H9 (cell line): ENCODE measurements at regions not wholly inside any gene's neighbourhood (a gene's known extent, or its start where the extent isn't known, plus 50 kb on each side); places are given as distances from the start of the nearest gene placed in this dataset.

Experiments
- DNase-seq: peaks from one replicate; pipeline ENCODE4 v3.0.0-alpha.2; 2017
- H2AFZ ChIP-seq: one replicate; pipeline ENCODE4 v1.6.1; 2013; ENCODE audit warnings: mild to moderate bottlenecking, low read length, control low read depth, moderate library complexity
- H2AK5ac ChIP-seq: 2 replicates; pipeline ENCODE4 v1.6.1; 2013; ENCODE audit warnings: low read length, control low read depth, mixed read lengths; ENCODE audit not compliant: insufficient read length
- H2BK120ac ChIP-seq: one replicate; pipeline ENCODE4 v1.6.1; 2013; ENCODE audit warnings: low read depth, mild to moderate bottlenecking, low read length, control low read depth, inconsistent platforms; ENCODE audit not compliant: poor library complexity, severe bottlenecking
- H2BK12ac ChIP-seq: 2 replicates; pipeline ENCODE4 v1.6.1; 2013; ENCODE audit warnings: low read length, control low read depth, mixed read lengths, low read depth; ENCODE audit not compliant: insufficient read length
- H2BK15ac ChIP-seq: 2 replicates; pipeline ENCODE4 v1.6.1; 2013; ENCODE audit warnings: low read depth, low read length, control low read depth
- H2BK20ac ChIP-seq: one replicate; pipeline ENCODE4 v1.6.1; 2013; ENCODE audit warnings: low read depth, mild to moderate bottlenecking, low read length, control low read depth, inconsistent platforms; ENCODE audit not compliant: poor library complexity, severe bottlenecking
- H2BK5ac ChIP-seq: 2 replicates; pipeline ENCODE4 v1.6.1; 2013; ENCODE audit warnings: low read length, control low read depth, mixed read lengths; ENCODE audit not compliant: insufficient read length
- H3K14ac ChIP-seq: 2 replicates; pipeline ENCODE4 v1.6.1; 2013; ENCODE audit warnings: low read length, control low read depth; ENCODE audit not compliant: insufficient read depth
- H3K18ac ChIP-seq: 2 replicates; pipeline ENCODE4 v1.6.1; 2013; ENCODE audit warnings: low read depth, mild to moderate bottlenecking, mixed read lengths, low read length, control low read depth; ENCODE audit not compliant: insufficient read length
- H3K23ac ChIP-seq: 2 replicates; pipeline ENCODE4 v1.6.1; 2013; ENCODE audit warnings: low read length, control low read depth, mixed read lengths, low read depth; ENCODE audit not compliant: insufficient read length
- H3K23me2 ChIP-seq: 2 replicates; pipeline ENCODE4 v1.6.1; 2013; ENCODE audit warnings: low read depth, mild to moderate bottlenecking, mixed read lengths, low read length, control low read depth; ENCODE audit not compliant: insufficient read length, poor library complexity, severe bottlenecking
- H3K27ac ChIP-seq: 2 replicates; pipeline ENCODE4 v1.5.1; 2013; ENCODE audit warnings: low read length, control low read depth, mixed read lengths, low read depth; ENCODE audit not compliant: insufficient read length
- H3K27me3 ChIP-seq: 2 replicates; pipeline ENCODE4 v1.6.1; 2013; ENCODE audit warnings: low read length, control low read depth, inconsistent platforms; ENCODE audit not compliant: insufficient read depth
- H3K4ac ChIP-seq: 2 replicates; pipeline ENCODE4 v1.6.1; 2013; ENCODE audit warnings: low read depth, mild to moderate bottlenecking, control low read depth, inconsistent platforms, low read length, moderate library complexity
- H3K4me1 ChIP-seq: 2 replicates; pipeline ENCODE4 v1.6.1; 2013; ENCODE audit warnings: low read length, control low read depth, inconsistent platforms; ENCODE audit not compliant: insufficient read depth
- H3K4me2 ChIP-seq: 2 replicates; pipeline ENCODE4 v1.6.1; 2013; ENCODE audit warnings: low read length, control low read depth, mixed read lengths; ENCODE audit not compliant: insufficient read length, insufficient read depth
- H3K56ac ChIP-seq: 2 replicates; pipeline ENCODE4 v1.6.1; 2013; ENCODE audit warnings: low read depth, mild to moderate bottlenecking, mixed read lengths, low read length, control low read depth; ENCODE audit not compliant: insufficient read length
- H3K79me1 ChIP-seq: 2 replicates; pipeline ENCODE4 v1.6.1; 2013; ENCODE audit warnings: low read depth, mild to moderate bottlenecking, moderate library complexity, low read length, control low read depth, inconsistent platforms; ENCODE audit not compliant: insufficient read depth, poor library complexity, severe bottlenecking
- H3K79me2 ChIP-seq: 2 replicates; pipeline ENCODE4 v1.6.1; 2013; ENCODE audit warnings: low read length, control low read depth, inconsistent platforms; ENCODE audit not compliant: insufficient read depth
- H3K9ac ChIP-seq: 2 replicates; pipeline ENCODE4 v1.6.1; 2013; ENCODE audit warnings: low read length, control low read depth, mixed read lengths; ENCODE audit not compliant: insufficient read length; ENCODE audit errors: extremely low read depth
- H3K9me3 ChIP-seq: one replicate; pipeline ENCODE4 v1.6.1; 2013; ENCODE audit warnings: low read depth, low read length, inconsistent platforms; ENCODE audit not compliant: control insufficient read depth
- H3T11ph ChIP-seq: one replicate; pipeline ENCODE4 v1.6.1; 2013; ENCODE audit warnings: mild to moderate bottlenecking, low read length, control low read depth, inconsistent platforms
- H4K20me1 ChIP-seq: one replicate; pipeline ENCODE4 v1.6.1; 2013; ENCODE audit not compliant: control insufficient read depth, insufficient read length, insufficient read depth
- H4K5ac ChIP-seq: 2 replicates; pipeline ENCODE4 v1.6.1; 2013; ENCODE audit warnings: low read depth, mild to moderate bottlenecking, mixed read lengths, low read length, control low read depth; ENCODE audit not compliant: insufficient read length
- H4K8ac ChIP-seq: replicated peaks from 2 replicates; pipeline ENCODE4 v1.6.1; 2013; ENCODE audit warnings: low read length, control low read depth, mixed read lengths, low read depth; ENCODE audit not compliant: insufficient read length
- H4K91ac ChIP-seq: 2 replicates; pipeline ENCODE4 v1.6.1; 2013; ENCODE audit warnings: low read depth, mild to moderate bottlenecking, moderate library complexity, mixed read lengths, low read length, control low read depth; ENCODE audit not compliant: insufficient read length
- H3K27ac Mint-ChIP-seq, 3 experiments: 2 replicates in 2 of 3; 3 replicates in 1 of 3; pipeline ENCODE4 v1.8.0; 2020 to 2021; ENCODE audit warnings: mixed read lengths in 3 of 3, mild to moderate bottlenecking in 1 of 3, moderate library complexity in 1 of 3
- H3K27me3 Mint-ChIP-seq: 2 replicates; pipeline ENCODE4 v1.8.0; 2021; ENCODE audit warnings: low read depth, mild to moderate bottlenecking, moderate library complexity, mixed read lengths
- H3K36me3 Mint-ChIP-seq, 3 experiments: 2 replicates in 2 of 3; 3 replicates in 1 of 3; pipeline ENCODE4 v1.8.0; 2020 to 2021; ENCODE audit warnings: low read depth in 3 of 3, mixed read lengths in 3 of 3; ENCODE audit not compliant: insufficient read depth in 1 of 3
- H3K4me1 Mint-ChIP-seq, 2 experiments: 2 replicates each; pipeline ENCODE4 v1.8.0; 2020; ENCODE audit warnings: mixed read lengths in 2 of 2
- H3K4me3 Mint-ChIP-seq, 2 experiments: 2 replicates in 1 of 2; 3 replicates in 1 of 2; pipeline ENCODE4 v1.8.0; 2020 to 2021; ENCODE audit warnings: mild to moderate bottlenecking in 2 of 2, mixed read lengths in 2 of 2, moderate library complexity in 1 of 2
- H3K9me3 Mint-ChIP-seq, 2 experiments: 2 replicates in 1 of 2; 3 replicates in 1 of 2; pipeline ENCODE4 v1.8.0; 2020; ENCODE audit warnings: mild to moderate bottlenecking in 2 of 2, mixed read lengths in 2 of 2, moderate library complexity in 1 of 2
- CTCF ChIP-seq: fragments of 200-600 bp; sonication (generic); conservative IDR thresholded peaks from 3 replicates; pipeline ENCODE4 v1.8.0; 2021; ENCODE audit warnings: antibody characterized with exemption, mild to moderate bottlenecking
- WGBS: extraction: QIAGEN DNeasy Blood & Tissue Kit; methylation state at CpG from one replicate; pipeline ENCODE4 v1.1.7; 2013; ENCODE audit warnings: missing lambda C conversion rate, low lambda C conversion rate, mixed read lengths; ENCODE audit not compliant: insufficient read length; ENCODE audit errors: extremely low coverage; 5-methylcytosine and 5-hydroxymethylcytosine counted together

DNA sequence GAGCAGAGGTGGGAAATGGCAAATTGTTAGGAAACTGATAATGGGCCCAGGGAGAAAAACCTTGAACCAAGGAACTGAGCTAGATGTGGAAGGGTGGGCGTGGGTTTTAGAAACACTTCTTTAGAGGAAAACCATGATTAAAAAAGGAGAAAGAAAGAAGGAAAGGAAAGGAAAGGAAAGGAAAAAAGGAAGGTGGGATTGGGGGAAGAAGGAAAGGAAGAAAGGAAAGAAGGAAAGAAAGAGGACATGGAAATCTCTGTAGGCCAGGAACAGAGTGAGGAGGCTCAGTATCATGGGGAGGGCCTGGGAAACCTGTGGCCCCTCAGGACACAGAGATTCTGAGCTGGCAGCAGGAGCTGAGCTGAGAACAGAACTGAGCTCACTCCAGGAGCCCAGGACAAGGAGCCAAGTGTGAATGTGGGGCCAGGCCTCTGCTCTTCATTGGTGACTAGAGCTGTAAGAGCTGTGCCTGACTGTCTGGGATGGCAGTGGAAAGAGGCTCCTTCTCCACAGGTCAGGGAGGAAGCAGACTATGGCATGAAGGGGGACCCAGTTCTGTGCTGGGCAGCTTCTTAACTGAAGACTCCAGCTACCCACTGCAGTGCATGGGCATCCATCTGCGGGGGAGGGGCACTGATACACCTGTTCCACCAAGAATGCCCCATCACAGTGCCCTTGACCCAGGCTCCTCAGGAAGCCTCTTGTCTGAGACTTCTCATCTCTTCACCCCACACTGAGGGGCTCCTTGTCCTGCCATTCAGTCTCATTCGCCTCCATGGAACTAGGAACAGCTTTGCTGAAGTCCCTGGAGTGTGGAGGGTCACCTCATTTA, 116.1 kb upstream of the BACH2 start:
- H3K27ac ChIP-seq, result no peak overlapping the region
- H3K79me1 ChIP-seq, result no peaks in the 10 kb centered on the region
- H3K4me1 ChIP-seq, result 0 out of 2 replicates have a peak, but pooled peaks cover 2% of the 10 kb centered on the region
- no peak for TF ChIP-seq CTCF
- H2BK20ac ChIP-seq, result no peak overlapping the region
- H3K14ac ChIP-seq, result no peak overlapping the region; the same call in 1 of the 2 replicates
- H2BK120ac ChIP-seq, result no peak overlapping the region
- H3K9me3 ChIP-seq, result no peaks in the 10 kb centered on the region
- H2AK5ac ChIP-seq, result no peak overlapping the region
- peaks cover 22% of the 10 kb centered on the region for H3K27me3 Mint-ChIP-seq
- no peak overlapping the region for H3K4me3 Mint-ChIP-seq
- no peak overlapping the region for H3K23ac ChIP-seq
- H3K27ac Mint-ChIP-seq, result no peak overlapping the region
- H2BK12ac ChIP-seq, result no peak overlapping the region
- no peak overlapping the region for H2BK15ac ChIP-seq
- no peak overlapping the region for H4K91ac ChIP-seq
- H3K56ac ChIP-seq, result no peak overlapping the region
- H2BK5ac ChIP-seq, result no peak overlapping the region
- no peaks in the 10 kb centered on the region; the same call in 1 of the 2 replicates for H3K27me3 ChIP-seq
- no peak overlapping the region for H3K9ac ChIP-seq
- no CpG with 5 or more reads among the region's 3 CpGs for WGBS
- H2AFZ ChIP-seq, result no peak overlapping the region
- H4K20me1 ChIP-seq, result no peaks in the 10 kb centered on the region
- no peak overlapping the region for H3K4ac ChIP-seq
- H3T11ph ChIP-seq, result no peak overlapping the region
- H3K79me2 ChIP-seq, result no peaks in the 10 kb centered on the region
- H3K9me3 Mint-ChIP-seq, result peaks cover 0 to under 1% of the 10 kb centered on the region in 2 experiments; a peak in 2 of 5 replicates
- no peak overlapping the region for H4K5ac ChIP-seq
- no peak overlapping the region for H3K18ac ChIP-seq
- H4K8ac ChIP-seq, result no peak overlapping the region
- no peaks in the 10 kb centered on the region for H3K23me2 ChIP-seq
- no peak for DNase-seq
- no peak overlapping the region for H3K4me2 ChIP-seq
- peaks cover 0 to under 1% (median 0%) of the 10 kb centered on the region in 3 experiments; a peak in 1 of 7 replicates for H3K36me3 Mint-ChIP-seq
- H3K4me1 Mint-ChIP-seq, result peaks cover 29 to 31% of the 10 kb centered on the region in 2 experiments
